HCT116 (cell line): ENCODE measurements at regions not wholly inside any gene's neighbourhood (a gene's known extent, or its start where the extent isn't known, plus 50 kb on each side); places are given as distances from the start of the nearest gene placed in this dataset.

Experiments
- ATAC-seq: fragments of 200-7000 bp; cut with Tn5 transposase; 2 replicates; pipeline ENCODE4 v1.9.1; 2020; ENCODE audit warnings: mild to moderate bottlenecking, moderate library complexity
- BruUV-seq: library from RNA; stranded (reverse); fragments of 400-500 nt; replicated peaks from 2 replicates; lab custom pipeline; 2021; lab: Mats Ljungman, UMichigan
- CTCF ChIA-PET: fragments of 300-600 bp; sonication (Branson Sonifier 250); formaldehyde crosslinking; loops from one replicate; lab custom pipeline; 2021; ENCODE audit warnings: antibody characterized with exemption; lab: Charles Lee
- POLR2A ChIA-PET: fragments of 300-600, 350-600 bp; sonication (Branson Sonifier 250); formaldehyde crosslinking; loops from one replicate; lab custom pipeline; 2021; ENCODE audit warnings: antibody characterized with exemption; lab: Charles Lee
- RAD21 ChIA-PET, 2 experiments: fragments of 300-600 bp; sonication (Branson Sonifier 250); formaldehyde crosslinking; loops; one replicate each; lab custom pipeline; 2023; ENCODE audit warnings: low total read pairs in 2 of 2; ENCODE audit not compliant: uncharacterized antibody in 2 of 2, unreplicated experiment in 2 of 2, low non-redundant PET in 1 of 2; lab: Charles Lee
- DNase-seq: peaks from one replicate; pipeline ENCODE4 v3.0.0-alpha.2; 2010; ENCODE audit warnings: low read depth, low spot score
- H2AFZ ChIP-seq: fragments of 200-600 bp; shearing (Covaris generic), sonication (generic); 2 replicates; pipeline ENCODE4 v1.6.1; 2017; ENCODE audit warnings: low read depth, mixed run types, mixed read lengths, antibody characterized with exemption, low read length; ENCODE audit not compliant: poor library complexity, severe bottlenecking
- H3K27ac ChIP-seq: 2 replicates; pipeline ENCODE4 v1.5.1; 2012; ENCODE audit warnings: low read depth, low read length
- H3K27me3 ChIP-seq: fragments of 200-600 bp; sonication (generic); 2 replicates; pipeline ENCODE4 v1.6.1; 2016; ENCODE audit warnings: mixed run types, low read length, mixed read lengths; ENCODE audit not compliant: insufficient read depth
- H3K36me3 ChIP-seq, 2 experiments: fragments of 200-500 bp in 1 of 2; fragments of 200-600 bp in 1 of 2; sonication (Bioruptor generic) in 1 of 2; sonication (generic) in 1 of 2; 2 replicates each; pipeline versions ENCODE4 v1.5.1 to v1.6.1; 2014 to 2016; ENCODE audit warnings: low read length in 2 of 2, inconsistent platforms in 1 of 2, mixed read lengths in 1 of 2, mixed run types in 1 of 2; ENCODE audit not compliant: insufficient read depth in 2 of 2, control insufficient read depth in 1 of 2
- H3K4me1 ChIP-seq, 2 experiments: fragments of 200-600 bp in 1 of 2; sonication (generic) in 1 of 2; 2 replicates each; pipeline versions ENCODE4 v1.5.1 to v1.6.1; 2012 to 2017; ENCODE audit warnings: low read length in 2 of 2, inconsistent platforms in 1 of 2, mild to moderate bottlenecking in 1 of 2, mixed read lengths in 1 of 2, mixed run types in 1 of 2, moderate library complexity in 1 of 2; ENCODE audit not compliant: insufficient read depth in 2 of 2, control insufficient read depth in 1 of 2
- H3K4me2 ChIP-seq: fragments of 200-600 bp; sonication (generic); 2 replicates; pipeline ENCODE4 v1.6.1; 2017; ENCODE audit warnings: mixed run types, low read length, mixed read lengths
- H3K4me3 ChIP-seq, 2 experiments: fragments of 200-600 bp in 1 of 2; sonication (generic) in 1 of 2; replicated peaks in 1 of 2; 2 replicates each; pipeline ENCODE4 v1.5.1; 2011 to 2016; ENCODE audit warnings: low read length in 2 of 2, control low read depth in 1 of 2, low read depth in 1 of 2, mild to moderate bottlenecking in 1 of 2, mixed read lengths in 1 of 2, mixed run types in 1 of 2
- H3K79me2 ChIP-seq: fragments of 200-600 bp; sonication (generic); 2 replicates; pipeline ENCODE4 v1.6.1; 2017; ENCODE audit warnings: mild to moderate bottlenecking, mixed run types, low read length, moderate library complexity, mixed read lengths; ENCODE audit not compliant: insufficient read depth
- H3K9ac ChIP-seq: fragments of 200-600 bp; sonication (generic); 2 replicates; pipeline ENCODE4 v1.6.1; 2016; ENCODE audit warnings: low read length, mixed read lengths
- H3K9me2 ChIP-seq: fragments of 200-600 bp; sonication (generic), shearing (Covaris generic); 2 replicates; pipeline ENCODE4 v1.6.1; 2017; ENCODE audit warnings: mixed run types, mild to moderate bottlenecking, moderate library complexity; ENCODE audit not compliant: insufficient read depth
- H3K9me3 ChIP-seq, 2 experiments: fragments of 200-500 bp in 1 of 2; fragments of 200-600 bp in 1 of 2; sonication (Bioruptor generic) in 1 of 2; sonication (generic) in 1 of 2; 2 replicates each; pipeline ENCODE4 v1.6.1; 2014 to 2017; ENCODE audit warnings: low read length in 2 of 2, mixed read lengths in 2 of 2, inconsistent platforms in 1 of 2, low read depth in 1 of 2, mild to moderate bottlenecking in 1 of 2, mixed run types in 1 of 2, moderate library complexity in 1 of 2; ENCODE audit not compliant: control insufficient read depth in 1 of 2, insufficient read depth in 1 of 2
- H4K20me1 ChIP-seq: fragments of 200-600 bp; sonication (generic), shearing (Covaris generic); 2 replicates; pipeline ENCODE4 v1.6.1; 2017; ENCODE audit warnings: mixed run types, mild to moderate bottlenecking, moderate library complexity; ENCODE audit not compliant: insufficient read depth
- CBX3 ChIP-seq: IDR thresholded peaks from 2 replicates; pipeline ENCODE4 v1.6.1; 2012; ENCODE audit warnings: low read depth
- CEBPB ChIP-seq: IDR thresholded peaks from 2 replicates; pipeline ENCODE4 v1.6.1; 2012; ENCODE audit warnings: low read depth
- ELF1 ChIP-seq: IDR thresholded peaks from 2 replicates; pipeline ENCODE4 v1.6.1; 2012; ENCODE audit warnings: low read depth, borderline replicate concordance
- EZH2phosphoT487 ChIP-seq: fragments of 200-600 bp; IDR thresholded peaks from 2 replicates; pipeline ENCODE4 v1.6.1; 2018; ENCODE audit warnings: antibody characterized with exemption, borderline replicate concordance
- FOSL1 ChIP-seq: IDR thresholded peaks from 2 replicates; pipeline ENCODE4 v1.6.1; 2012; ENCODE audit warnings: low read depth
- JUND ChIP-seq: IDR thresholded peaks from 2 replicates; pipeline ENCODE4 v1.6.1; 2012
- POLR2A ChIP-seq: IDR thresholded peaks from 2 replicates; pipeline ENCODE4 v1.7.0; 2011; ENCODE audit warnings: borderline replicate concordance; ENCODE audit not compliant: insufficient read depth, insufficient read length; ENCODE audit errors: extremely low read depth
- POLR2AphosphoS5 ChIP-seq: IDR thresholded peaks from 2 replicates; pipeline ENCODE4 v1.6.1; 2011; ENCODE audit warnings: mild to moderate bottlenecking, low read depth, low read length, moderate library complexity
- SIN3A ChIP-seq: IDR thresholded peaks from 2 replicates; pipeline ENCODE4 v1.6.1; 2012; ENCODE audit warnings: low read depth
- SRF ChIP-seq: IDR thresholded peaks from 2 replicates; pipeline ENCODE4 v1.6.1; 2012; ENCODE audit warnings: low read depth
- YY1 ChIP-seq: IDR thresholded peaks from 2 replicates; pipeline ENCODE4 v1.6.1; 2011; ENCODE audit warnings: low read length, low read depth, moderate library complexity, mild to moderate bottlenecking; ENCODE audit not compliant: insufficient replicate concordance; ENCODE audit errors: extremely low read depth
- ZFX ChIP-seq: fragments of 450-650 bp; IDR thresholded peaks from 2 replicates; pipeline ENCODE4 v1.6.1; 2017
- ZNF274 ChIP-seq: fragments of 200-500 bp; sonication (Bioruptor generic); IDR thresholded peaks from 2 replicates; pipeline ENCODE4 v1.6.1; 2014; ENCODE audit warnings: mild to moderate bottlenecking, low read depth, low read length, inconsistent platforms
- intact Hi-C: fragments of 100-400 bp; cut with micrococcal nuclease; formaldehyde crosslinking; loops from 2 replicates; pipeline ENCODE4 v1.10.0; 2022
- TF ChIP-seq, protein P1 (sequence below): IDR thresholded peaks from 2 replicates; pipeline ENCODE4 v1.6.1; 2012; ENCODE audit warnings: low read depth
- TF ChIP-seq, protein P2 (sequence below): IDR thresholded peaks from 2 replicates; pipeline ENCODE4 v1.6.1; 2012

DNA sequence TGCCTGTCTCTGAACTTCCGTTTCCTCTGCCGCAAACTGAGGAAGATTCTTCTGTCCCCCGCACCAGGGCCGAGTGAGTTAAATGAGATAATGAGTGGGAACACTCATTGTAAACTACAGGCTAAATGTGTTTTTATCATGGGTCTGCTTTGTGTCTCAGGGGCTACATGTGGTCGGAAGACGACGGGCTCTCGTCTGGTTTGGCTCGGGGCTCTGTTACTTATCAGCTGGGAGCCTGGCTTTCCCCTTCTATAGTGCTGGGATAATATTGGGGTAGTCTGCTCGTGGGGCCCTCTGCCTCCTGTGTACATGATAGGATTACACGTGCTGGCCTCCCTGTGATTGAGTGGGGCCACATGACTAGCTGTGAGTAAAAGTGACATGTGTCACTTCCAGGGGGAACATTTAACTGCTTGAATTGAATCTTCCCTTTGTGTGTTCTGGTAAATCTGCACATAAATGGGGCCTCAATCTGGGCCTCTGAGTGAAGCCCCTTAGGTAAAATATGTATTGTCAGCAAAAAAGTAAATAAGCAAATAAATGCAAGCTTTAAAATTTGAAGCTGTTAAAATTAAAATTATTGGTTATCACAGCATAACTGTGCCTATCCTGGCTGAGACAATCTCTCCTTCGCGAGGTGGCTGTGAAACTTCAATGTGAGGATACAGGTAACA lies 86.9 kb upstream of the SH3PXD2B start (continued):
- TF ChIP-seq, protein P1, sequence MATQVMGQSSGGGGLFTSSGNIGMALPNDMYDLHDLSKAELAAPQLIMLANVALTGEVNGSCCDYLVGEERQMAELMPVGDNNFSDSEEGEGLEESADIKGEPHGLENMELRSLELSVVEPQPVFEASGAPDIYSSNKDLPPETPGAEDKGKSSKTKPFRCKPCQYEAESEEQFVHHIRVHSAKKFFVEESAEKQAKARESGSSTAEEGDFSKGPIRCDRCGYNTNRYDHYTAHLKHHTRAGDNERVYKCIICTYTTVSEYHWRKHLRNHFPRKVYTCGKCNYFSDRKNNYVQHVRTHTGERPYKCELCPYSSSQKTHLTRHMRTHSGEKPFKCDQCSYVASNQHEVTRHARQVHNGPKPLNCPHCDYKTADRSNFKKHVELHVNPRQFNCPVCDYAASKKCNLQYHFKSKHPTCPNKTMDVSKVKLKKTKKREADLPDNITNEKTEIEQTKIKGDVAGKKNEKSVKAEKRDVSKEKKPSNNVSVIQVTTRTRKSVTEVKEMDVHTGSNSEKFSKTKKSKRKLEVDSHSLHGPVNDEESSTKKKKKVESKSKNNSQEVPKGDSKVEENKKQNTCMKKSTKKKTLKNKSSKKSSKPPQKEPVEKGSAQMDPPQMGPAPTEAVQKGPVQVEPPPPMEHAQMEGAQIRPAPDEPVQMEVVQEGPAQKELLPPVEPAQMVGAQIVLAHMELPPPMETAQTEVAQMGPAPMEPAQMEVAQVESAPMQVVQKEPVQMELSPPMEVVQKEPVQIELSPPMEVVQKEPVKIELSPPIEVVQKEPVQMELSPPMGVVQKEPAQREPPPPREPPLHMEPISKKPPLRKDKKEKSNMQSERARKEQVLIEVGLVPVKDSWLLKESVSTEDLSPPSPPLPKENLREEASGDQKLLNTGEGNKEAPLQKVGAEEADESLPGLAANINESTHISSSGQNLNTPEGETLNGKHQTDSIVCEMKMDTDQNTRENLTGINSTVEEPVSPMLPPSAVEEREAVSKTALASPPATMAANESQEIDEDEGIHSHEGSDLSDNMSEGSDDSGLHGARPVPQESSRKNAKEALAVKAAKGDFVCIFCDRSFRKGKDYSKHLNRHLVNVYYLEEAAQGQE, result no peak
- TF ChIP-seq JUND, result no peak

DNA sequence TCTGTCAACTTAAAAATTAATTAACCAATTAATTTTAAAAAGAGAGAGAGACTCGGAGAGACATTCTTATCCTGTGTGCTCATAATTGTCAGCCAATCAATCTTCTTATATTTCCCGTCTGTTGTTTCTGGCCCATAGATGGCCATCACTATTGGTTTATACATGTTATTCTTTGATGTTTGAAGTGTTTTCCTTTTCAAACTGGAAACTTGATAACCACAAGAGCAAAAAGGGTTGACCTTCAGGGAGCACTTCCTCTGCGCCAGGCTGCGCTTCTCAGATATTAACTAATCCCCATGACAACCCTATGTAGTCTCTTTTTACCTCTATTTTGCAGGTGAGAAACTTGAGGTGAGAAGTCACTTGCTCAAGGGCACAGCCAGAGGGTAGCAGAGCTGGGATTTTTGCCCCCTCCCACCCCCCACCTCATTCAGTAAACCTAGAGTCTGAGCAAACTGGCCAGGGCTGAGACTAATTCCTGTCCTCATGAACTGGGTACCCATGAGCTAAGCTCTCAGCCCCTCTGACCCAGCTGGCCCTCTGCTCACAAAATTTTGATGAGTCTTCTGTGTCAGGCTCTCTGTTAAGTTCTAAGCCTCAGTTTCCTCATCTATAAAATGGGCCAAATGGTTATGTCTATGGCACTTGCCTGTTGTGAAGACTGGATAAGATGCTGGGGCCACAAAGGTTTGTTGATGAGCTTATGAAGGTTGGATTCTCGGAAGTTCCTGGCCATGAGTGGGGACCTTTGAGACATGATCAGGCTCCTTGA lies 86.0 kb upstream of the SH3PXD2B start:
- Histone ChIP-seq H3K9me2 (no peaks in the 10 kb centered on the region), H3K36me3 (no peaks in the 10 kb centered on the region), H3K4me2 (no peak overlapping the region), H3K4me3 (no peak overlapping the region), H2AFZ (no peak overlapping the region), H3K9me3 (no peaks in the 10 kb centered on the region), H3K27me3 (0 out of 2 replicates have a peak, but pooled peaks cover under 1% of the 10 kb centered on the region), H3K27ac (no peak overlapping the region), H3K4me1 (no peaks in the 10 kb centered on the region), H3K9ac (no peak overlapping the region), H4K20me1 (no peaks in the 10 kb centered on the region), H3K79me2 (no peaks in the 10 kb centered on the region)
- ChIA-PET RAD21 (interaction anchor here in 1 of 2 experiments (0.6 kb wide), 1 partner anchor 11 kb away, joined by 5 read pairs; no protein-coding TSS in a partner anchor), CTCF (interaction anchor here (0.6 kb wide), 1 partner anchor 338 kb away, joined by 3 read pairs; no protein-coding TSS in a partner anchor), POLR2A (no interaction called here)
- no TSS peak for BruUV-seq
- ATAC-seq, result no peak
- no peak for DNase-seq
- intact Hi-C loops, result no loop called here
- TF ChIP-seq POLR2A (no peak), SRF (no peak), CBX3 (no peak), ZNF274 (no peak), SIN3A (no peak), YY1 (no peak), CEBPB (no peak), JUND (no peak), FOSL1 (no peak), EZH2phosphoT487 (no peak), ELF1 (no peak), POLR2AphosphoS5 (no peak), ZFX (no peak)
- TF ChIP-seq, protein P2, sequence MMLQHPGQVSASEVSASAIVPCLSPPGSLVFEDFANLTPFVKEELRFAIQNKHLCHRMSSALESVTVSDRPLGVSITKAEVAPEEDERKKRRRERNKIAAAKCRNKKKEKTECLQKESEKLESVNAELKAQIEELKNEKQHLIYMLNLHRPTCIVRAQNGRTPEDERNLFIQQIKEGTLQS, result no peak
- TF ChIP-seq, protein P1, result no peak
